Cardiac muscle cell (in vitro differentiated cells and primary cell): ENCODE measurements at regions not wholly inside any gene's neighbourhood (a gene's known extent, or its start where the extent isn't known, plus 50 kb on each side); places are given as distances from the start of the nearest gene placed in this dataset.

ENCODE experiments used
- DNase-seq, 2 donors: peaks; one replicate each; pipeline versions ENCODE4 v3.0.0 to v3.0.0-alpha.2; 2010 to 2017; ENCODE audit warnings: low read depth in 1 of 2, low spot score in 1 of 2
- H3K27ac ChIP-seq: fragments of 200-600 bp; sonication (generic); 2 replicates; pipeline ENCODE4 v1.5.1; 2016
- H3K27me3 ChIP-seq: fragments of 200-600 bp; sonication (generic); 2 replicates; pipeline ENCODE4 v1.6.0; 2016; ENCODE audit warnings: control low read depth
- H3K36me3 ChIP-seq: fragments of 200-600 bp; sonication (generic); 2 replicates; pipeline ENCODE4 v1.5.1; 2016; ENCODE audit warnings: control low read depth
- H3K4me1 ChIP-seq: fragments of 200-600 bp; sonication (generic); 2 replicates; pipeline ENCODE4 v1.8.1; 2017; ENCODE audit warnings: low read depth, mild to moderate bottlenecking, mixed run types
- H3K4me3 ChIP-seq: fragments of 200-600 bp; sonication (generic); 2 replicates; pipeline ENCODE4 v1.5.1; 2016; ENCODE audit warnings: mild to moderate bottlenecking
- H3K9me3 ChIP-seq: fragments of 200-600 bp; sonication (generic); 2 replicates; pipeline ENCODE4 v1.5.1; 2017; ENCODE audit warnings: low read depth, mild to moderate bottlenecking, control low read depth
- CTCF ChIP-seq: IDR thresholded peaks from 2 replicates; pipeline ENCODE4 v1.5.1; 2012; ENCODE audit warnings: low read depth, mild to moderate bottlenecking, low read length

- Histone ChIP-seq H3K4me1 (peaks cover 5% of the 10 kb centered on the region), H3K9me3 (no peaks in the 10 kb centered on the region), H3K4me3 (no peak overlapping the region), H3K36me3 (no peaks in the 10 kb centered on the region), H3K27me3 (no peaks in the 10 kb centered on the region), H3K27ac (no peak overlapping the region)
- no peak for TF ChIP-seq CTCF
- no peak for DNase-seq
Measured at GRCh38 chr1:57850176-57850940, 426.5 kb upstream of the DAB1 start.

GRCh38 chr1:57848406-57848805 lies 424.5 kb upstream of the DAB1 start:
- Histone ChIP-seq H3K4me1 (peaks cover 5% of the 10 kb centered on the region), H3K4me3 (no peak overlapping the region), H3K27ac (no peak overlapping the region), H3K9me3 (no peaks in the 10 kb centered on the region), H3K27me3 (no peaks in the 10 kb centered on the region), H3K36me3 (no peaks in the 10 kb centered on the region)
- no peak for DNase-seq
- TF ChIP-seq CTCF = no peak

GRCh38 chr1:57845041-57845440 lies 421.2 kb upstream of the DAB1 start:
- no peak overlapping the region for H3K27ac ChIP-seq
- peaks cover 5% of the 10 kb centered on the region for H3K4me1 ChIP-seq
- H3K36me3 ChIP-seq = no peaks in the 10 kb centered on the region
- TF ChIP-seq CTCF = no peak
- H3K27me3 ChIP-seq = no peaks in the 10 kb centered on the region
- H3K4me3 ChIP-seq = no peak overlapping the region
- H3K9me3 ChIP-seq = no peaks in the 10 kb centered on the region
- peak in 1 of 2 donors; percentile 40 for DNase-seq

DNA sequence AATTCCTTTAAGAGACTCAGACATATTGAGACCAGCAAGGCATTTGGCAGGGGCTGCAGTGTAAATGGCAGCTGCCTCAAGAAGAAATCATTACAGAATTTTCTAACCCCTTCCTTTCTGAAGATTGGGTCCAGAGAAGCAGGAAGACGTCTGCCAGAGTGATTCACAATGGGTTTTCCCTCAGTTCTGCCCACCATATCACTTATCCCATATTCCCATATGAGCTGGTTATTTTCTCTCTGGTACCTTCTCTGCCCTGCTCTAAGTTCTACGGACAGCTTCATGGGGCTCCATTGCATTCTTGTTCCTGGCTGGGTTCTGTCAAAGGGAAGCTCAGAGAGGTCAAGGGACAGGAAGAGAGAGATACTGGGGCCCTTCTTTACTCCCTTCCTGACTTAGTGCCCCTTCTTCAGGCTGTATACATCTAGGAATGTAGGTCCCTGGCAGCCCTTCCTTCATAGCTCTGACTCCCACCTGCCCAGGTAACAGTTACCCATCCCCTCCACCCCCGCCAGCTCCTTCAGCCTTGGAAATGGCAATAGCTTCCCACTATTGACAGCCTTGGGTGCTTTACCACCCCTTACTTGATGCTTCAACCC lies 420.6 kb upstream of the DAB1 start:
- Histone ChIP-seq H3K36me3 (no peaks in the 10 kb centered on the region), H3K27ac (no peak overlapping the region), H3K4me3 (no peak overlapping the region), H3K9me3 (no peaks in the 10 kb centered on the region), H3K4me1 (peaks cover 5% of the 10 kb centered on the region), H3K27me3 (no peaks in the 10 kb centered on the region)
- no peak for TF ChIP-seq CTCF
- DNase-seq = no peak

DNA sequence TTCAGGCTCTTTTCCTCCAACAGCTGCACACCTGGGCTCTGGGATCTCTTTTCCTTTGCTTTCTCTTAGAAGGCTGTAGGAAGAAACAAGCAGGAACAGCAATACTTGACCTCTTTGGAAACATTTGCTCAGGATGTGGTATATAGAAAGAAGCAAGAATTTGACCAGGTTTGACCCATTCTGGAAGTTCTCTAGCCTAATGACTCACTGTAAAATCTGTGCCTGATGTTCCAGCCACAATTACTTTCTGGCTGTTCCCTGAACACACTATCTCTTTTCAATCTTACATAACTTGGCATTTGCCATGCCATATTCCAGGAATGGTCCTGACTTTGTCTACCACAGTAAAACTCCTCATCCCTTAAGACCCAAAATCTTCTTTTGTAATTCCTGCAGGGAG lies 419.9 kb upstream of the DAB1 start:
- no peaks in the 10 kb centered on the region for H3K27me3 ChIP-seq
- H3K4me3 ChIP-seq = no peak overlapping the region
- H3K4me1 ChIP-seq = peaks cover 5% of the 10 kb centered on the region
- peak in 1 of 2 donors; percentile 62 for DNase-seq
- H3K36me3 ChIP-seq = no peaks in the 10 kb centered on the region
- TF ChIP-seq CTCF = no peak
- no peak overlapping the region for H3K27ac ChIP-seq
- no peaks in the 10 kb centered on the region for H3K9me3 ChIP-seq
